NCI-H1417 treated with DMSO at 0.1 percent for 48 hours (cell line): ENCODE measurements at regions not wholly inside any gene's neighbourhood (a gene's known extent, or its start where the extent isn't known, plus 50 kb on each side); places are given as distances from the start of the nearest gene placed in this dataset.

Source experiments
- DNase-seq: peaks from one replicate; lab custom pipeline; 2025; lab: John Stamatoyannopoulos, UW

GRCh38 chr11:26093206-26093605 is 238.7 kb upstream of the ANO3 start:
- DNase-seq: no peak

GRCh38 chr11:26095340-26095739 is 236.6 kb upstream of the ANO3 start:
- no peak for DNase-seq

GRCh38 chr11:26096451-26096850 is 235.5 kb upstream of the ANO3 start:
- DNase-seq: no peak

GRCh38 chr11:26102325-26102724 is 229.6 kb upstream of the ANO3 start:
- DNase-seq: no peak

- DNase-seq: no peak
These were observed 226.0 kb upstream of the ANO3 start for GRCh38 chr11:26105762-26106423.

- no peak for DNase-seq
These were observed 225.2 kb upstream of the ANO3 start for GRCh38 chr11:26106726-26107125.

GRCh38 chr11:26109658-26110368 is 222.1 kb upstream of the ANO3 start:
- no peak for DNase-seq

GRCh38 chr11:26112264-26112663 is 219.7 kb upstream of the ANO3 start:
- DNase-seq: no peak

- no peak for DNase-seq
These were observed 210.5 kb upstream of the ANO3 start for GRCh38 chr11:26121466-26121865.

- DNase-seq: no peak
These were observed 205.2 kb upstream of the ANO3 start for GRCh38 chr11:26126741-26127140.

GRCh38 chr11:26127336-26127735 is 204.6 kb upstream of the ANO3 start:
- no peak for DNase-seq

- no peak for DNase-seq
These were observed 200.5 kb upstream of the ANO3 start for GRCh38 chr11:26131406-26131805.

GRCh38 chr11:26134053-26134452 is 197.9 kb upstream of the ANO3 start:
- no peak for DNase-seq

- DNase-seq: no peak
These were observed 197.2 kb upstream of the ANO3 start for GRCh38 chr11:26134481-26135355.

GRCh38 chr11:26137651-26138050 is 194.3 kb upstream of the ANO3 start:
- no peak for DNase-seq

- DNase-seq: no peak
These were observed 189.0 kb upstream of the ANO3 start for GRCh38 chr11:26142891-26143290.

- no peak for DNase-seq
These were observed 188.2 kb upstream of the ANO3 start for GRCh38 chr11:26143566-26144290.

GRCh38 chr11:26144291-26144690 is 187.6 kb upstream of the ANO3 start:
- no peak for DNase-seq

GRCh38 chr11:26144911-26145310 is 187.0 kb upstream of the ANO3 start:
- no peak for DNase-seq

GRCh38 chr11:26149585-26149984 is 182.3 kb upstream of the ANO3 start:
- DNase-seq: no peak

GRCh38 chr11:26150031-26150430 is 181.9 kb upstream of the ANO3 start:
- no peak for DNase-seq

- DNase-seq: no peak
These were observed 173.7 kb upstream of the ANO3 start for GRCh38 chr11:26158251-26158650.
